Transverse colon (tissue), 3 donors: ENCODE measurements at regions not wholly inside any gene's neighbourhood (a gene's known extent, or its start where the extent isn't known, plus 50 kb on each side); places are given as distances from the start of the nearest gene placed in this dataset.

Experiments
- EP300 ChIP-seq: sonication (generic); formaldehyde crosslinking; IDR thresholded peaks from one replicate; pipeline ENCODE4 v1.6.1; 2017; ENCODE audit warnings: antibody characterized with exemption, low read depth
- POLR2A ChIP-seq: fragments of 450-650 bp; IDR thresholded peaks from one replicate; pipeline ENCODE4 v1.6.1; 2016; ENCODE audit warnings: antibody characterized with exemption, mild to moderate bottlenecking, moderate library complexity
- TF ChIP-seq, protein P1 (sequence below), 5 experiments: fragments of 200-600 bp in 3 of 5; fragments of 450-650 bp in 2 of 5; sonication (generic) in 3 of 5; IDR thresholded peaks; 1 replicate in 2 of 5; 2 replicates in 3 of 5; pipeline ENCODE4 v1.5.1; 2016 to 2017; ENCODE audit warnings: antibody characterized with exemption in 5 of 5, inconsistent platforms in 3 of 5, mild to moderate bottlenecking in 2 of 5, moderate library complexity in 1 of 5

GRCh38 chr4:148686449-148686848 is 244.2 kb upstream of the NR3C2 start:
- TF ChIP-seq, protein P1, sequence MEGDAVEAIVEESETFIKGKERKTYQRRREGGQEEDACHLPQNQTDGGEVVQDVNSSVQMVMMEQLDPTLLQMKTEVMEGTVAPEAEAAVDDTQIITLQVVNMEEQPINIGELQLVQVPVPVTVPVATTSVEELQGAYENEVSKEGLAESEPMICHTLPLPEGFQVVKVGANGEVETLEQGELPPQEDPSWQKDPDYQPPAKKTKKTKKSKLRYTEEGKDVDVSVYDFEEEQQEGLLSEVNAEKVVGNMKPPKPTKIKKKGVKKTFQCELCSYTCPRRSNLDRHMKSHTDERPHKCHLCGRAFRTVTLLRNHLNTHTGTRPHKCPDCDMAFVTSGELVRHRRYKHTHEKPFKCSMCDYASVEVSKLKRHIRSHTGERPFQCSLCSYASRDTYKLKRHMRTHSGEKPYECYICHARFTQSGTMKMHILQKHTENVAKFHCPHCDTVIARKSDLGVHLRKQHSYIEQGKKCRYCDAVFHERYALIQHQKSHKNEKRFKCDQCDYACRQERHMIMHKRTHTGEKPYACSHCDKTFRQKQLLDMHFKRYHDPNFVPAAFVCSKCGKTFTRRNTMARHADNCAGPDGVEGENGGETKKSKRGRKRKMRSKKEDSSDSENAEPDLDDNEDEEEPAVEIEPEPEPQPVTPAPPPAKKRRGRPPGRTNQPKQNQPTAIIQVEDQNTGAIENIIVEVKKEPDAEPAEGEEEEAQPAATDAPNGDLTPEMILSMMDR (IDR thresholded peaks at IDR 0.05), result no peak
- TF ChIP-seq EP300, result no peak
- TF ChIP-seq POLR2A, result no peak
